GM21786 (cell line): ENCODE measurements at regions not wholly inside any gene's neighbourhood (a gene's known extent, or its start where the extent isn't known, plus 50 kb on each side); places are given as distances from the start of the nearest gene placed in this dataset.
A peak's percentile ranks its signal among the peaks of the same experiment; 100 is the strongest.

Experiments used
- ATAC-seq: cut with Tn5 transposase; IDR thresholded peaks from one replicate; pipeline ENCODE4 v1.9.1; 2021; ENCODE audit not compliant: unreplicated experiment

DNA sequence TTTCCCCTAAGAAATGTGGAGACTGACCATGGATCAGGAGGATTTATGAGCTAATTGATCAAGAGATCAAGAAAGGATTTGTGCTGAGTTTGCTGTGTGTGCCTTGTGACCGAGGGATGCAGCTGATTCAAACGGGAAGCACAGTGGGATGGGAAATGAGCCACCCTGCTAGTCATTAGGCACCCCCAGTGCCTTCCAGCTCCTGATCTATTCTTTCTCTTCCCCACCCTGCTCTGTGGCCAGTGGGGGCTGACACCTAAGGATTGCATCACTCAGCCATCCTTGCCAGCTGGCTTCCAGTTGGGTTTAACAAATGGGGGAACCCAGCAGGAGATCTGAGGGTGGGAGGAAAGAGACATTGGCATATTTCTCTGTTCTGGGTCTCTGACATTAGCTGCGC lies 132.2 kb upstream of the CXCR4 start:
- no peak for ATAC-seq

GRCh38 chr2:136248907-136249306 lies 131.0 kb upstream of the CXCR4 start:
- no peak for ATAC-seq

- ATAC-seq, result no peak
These were observed 130.3 kb upstream of the CXCR4 start for GRCh38 chr2:136248242-136248641.

DNA sequence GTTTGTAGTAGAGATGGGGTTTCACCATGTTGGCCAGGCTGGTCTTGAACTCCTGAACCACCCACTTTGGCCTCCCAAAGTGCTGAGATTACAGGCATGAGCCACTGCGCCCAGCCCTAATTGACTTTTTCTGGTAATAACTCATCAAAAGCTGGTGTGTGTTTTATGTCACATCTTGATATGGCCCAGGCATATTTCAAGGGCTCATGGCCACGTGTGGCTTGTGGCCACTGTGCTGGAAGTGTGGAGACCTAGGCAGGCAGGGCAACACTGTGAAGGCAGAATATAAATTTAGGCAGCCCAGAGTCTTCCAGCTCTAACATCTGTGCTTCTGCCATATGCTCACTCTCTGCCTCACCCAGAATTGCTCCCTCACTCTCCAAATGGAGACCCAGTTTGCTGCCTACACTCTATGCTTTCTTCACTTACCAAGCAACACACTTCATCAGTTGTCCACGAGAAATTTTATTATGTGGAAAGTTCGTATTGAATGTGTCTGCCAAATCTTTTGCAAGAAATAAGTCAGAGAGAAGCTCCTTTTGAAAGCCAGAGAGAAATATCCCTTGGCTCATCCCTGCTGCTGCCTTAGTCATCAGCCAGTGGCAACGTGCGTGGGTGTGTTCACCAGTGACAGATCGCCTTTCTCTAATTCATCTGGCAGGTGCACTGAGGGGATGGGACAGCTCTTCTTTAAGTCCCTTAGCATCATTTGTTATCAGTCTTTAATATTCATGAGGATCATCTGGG lies 129.4 kb upstream of the CXCR4 start:
- no peak for ATAC-seq

DNA sequence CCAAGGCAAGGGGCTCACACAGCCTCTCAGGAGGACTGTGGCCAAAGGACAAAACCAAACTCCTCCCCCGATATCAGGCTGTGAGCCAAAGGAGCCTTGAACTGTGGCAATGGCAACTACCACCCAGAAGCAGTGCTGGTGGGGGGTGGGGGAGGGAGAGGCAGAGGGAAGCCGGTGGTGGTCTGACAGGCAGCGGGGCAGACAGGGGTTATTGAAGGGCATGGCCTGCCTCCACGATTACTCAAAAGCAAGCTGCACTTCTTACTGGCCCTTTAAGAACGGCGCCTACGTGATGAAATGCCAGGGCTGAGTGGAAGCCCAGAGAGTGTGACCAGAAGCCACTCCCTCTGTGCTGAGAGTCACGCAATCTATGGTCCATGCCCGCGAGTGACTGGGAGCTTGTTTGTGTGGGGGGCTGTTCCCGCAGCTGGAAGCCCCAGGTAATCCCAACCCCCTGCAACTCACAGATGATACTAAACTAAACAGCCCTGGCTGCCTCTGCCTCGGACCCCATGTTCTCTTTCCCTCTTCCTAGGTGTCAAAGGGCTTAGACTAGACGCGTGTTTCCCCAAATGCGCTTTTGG lies 128.2 kb upstream of the CXCR4 start:
- ATAC-seq, result peak; percentile 69

DNA sequence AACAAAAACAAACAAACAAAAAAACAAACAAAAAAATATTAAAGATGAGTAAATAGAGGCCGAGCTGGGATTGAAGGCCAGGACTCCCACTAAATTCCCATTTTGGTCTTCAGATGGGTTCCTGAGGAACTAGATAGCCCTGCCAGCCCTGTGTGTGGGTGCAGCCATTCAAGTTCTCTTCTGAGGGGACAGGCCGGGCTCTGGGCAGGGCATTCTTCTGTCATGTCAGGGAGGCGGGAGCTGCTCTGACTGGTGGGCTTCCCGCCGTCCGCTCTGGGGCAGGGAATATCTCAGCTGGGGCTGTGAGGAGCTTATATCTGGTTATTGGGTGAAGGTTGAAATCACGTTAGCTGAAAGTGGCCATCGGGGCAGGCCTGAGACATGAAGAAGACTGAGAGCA lies 127.3 kb upstream of the CXCR4 start:
- ATAC-seq, result no peak

- no peak for ATAC-seq
These were observed 126.6 kb upstream of the CXCR4 start for GRCh38 chr2:136244536-136244885.

DNA sequence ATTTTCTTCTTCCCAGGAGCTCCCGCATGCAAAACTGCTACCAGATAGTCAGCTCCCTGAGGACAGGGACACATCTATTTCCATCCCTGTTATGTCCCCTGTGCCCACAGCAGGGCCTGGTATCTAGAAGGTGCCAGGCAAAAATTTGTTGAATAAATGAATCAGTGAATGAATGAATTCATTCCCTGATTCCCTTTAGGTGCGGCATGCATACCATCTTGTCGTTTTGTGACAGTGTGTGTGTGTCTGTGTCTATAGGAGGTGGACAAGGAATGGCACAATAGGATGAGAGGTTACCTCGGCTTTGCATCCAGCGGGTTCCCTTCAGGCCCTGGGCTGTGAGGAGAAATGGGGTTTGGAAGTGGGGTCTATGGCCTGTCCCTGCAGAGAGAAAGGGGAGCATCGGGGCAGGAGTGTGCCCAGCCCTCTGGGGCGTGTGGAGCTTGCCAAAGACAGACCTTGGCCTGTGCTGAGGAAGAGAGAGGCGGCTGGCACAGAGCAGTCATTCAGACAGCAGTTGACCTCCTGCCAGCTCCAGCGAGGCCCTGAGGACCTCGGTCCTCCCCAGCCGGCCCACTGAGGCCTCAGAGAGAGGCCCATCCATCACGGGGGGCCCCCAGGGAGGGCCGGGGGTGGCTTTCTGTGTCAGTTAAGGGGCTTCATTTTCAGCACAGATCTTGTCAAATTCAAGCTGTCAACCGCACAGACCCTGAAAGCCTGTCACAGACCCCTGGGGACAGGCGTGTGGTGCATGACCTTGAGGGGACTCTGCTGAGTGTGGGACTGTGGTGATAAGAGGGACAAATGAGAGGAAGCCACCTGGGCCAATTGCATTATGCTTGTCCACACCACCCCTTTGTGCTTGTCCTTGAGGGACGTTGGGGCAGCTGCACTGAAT lies 125.9 kb upstream of the CXCR4 start:
- no peak for ATAC-seq

DNA sequence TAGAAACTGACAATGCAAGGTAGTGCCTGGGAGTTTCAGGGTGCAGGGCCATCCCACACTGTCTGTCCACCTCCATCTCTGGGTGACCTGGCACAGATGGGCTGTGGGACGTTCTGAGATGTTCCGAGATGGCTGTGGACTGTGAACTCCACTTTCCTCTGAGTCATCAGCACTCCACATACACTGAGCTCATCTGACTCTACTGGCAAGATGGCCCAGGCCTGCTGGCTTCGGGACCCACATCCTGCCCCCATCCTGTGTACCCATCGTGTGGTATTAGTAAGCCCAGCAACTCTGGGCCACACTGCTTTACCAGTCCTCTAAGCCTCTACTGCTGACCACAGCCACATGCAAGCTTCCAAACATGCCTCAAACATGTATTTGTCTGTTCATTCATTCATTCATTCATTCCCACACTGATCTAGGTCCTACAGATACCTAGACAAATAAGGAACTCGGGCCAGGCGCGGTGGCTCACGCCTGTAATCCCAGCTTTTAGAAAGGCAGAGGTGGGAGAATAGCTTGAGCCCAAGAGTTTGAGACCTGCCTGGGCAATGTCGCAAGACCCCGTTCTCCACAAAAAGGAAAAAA lies 124.8 kb upstream of the CXCR4 start:
- no peak for ATAC-seq

- no peak for ATAC-seq
These were observed 124.2 kb upstream of the CXCR4 start for GRCh38 chr2:136242100-136242499.

DNA sequence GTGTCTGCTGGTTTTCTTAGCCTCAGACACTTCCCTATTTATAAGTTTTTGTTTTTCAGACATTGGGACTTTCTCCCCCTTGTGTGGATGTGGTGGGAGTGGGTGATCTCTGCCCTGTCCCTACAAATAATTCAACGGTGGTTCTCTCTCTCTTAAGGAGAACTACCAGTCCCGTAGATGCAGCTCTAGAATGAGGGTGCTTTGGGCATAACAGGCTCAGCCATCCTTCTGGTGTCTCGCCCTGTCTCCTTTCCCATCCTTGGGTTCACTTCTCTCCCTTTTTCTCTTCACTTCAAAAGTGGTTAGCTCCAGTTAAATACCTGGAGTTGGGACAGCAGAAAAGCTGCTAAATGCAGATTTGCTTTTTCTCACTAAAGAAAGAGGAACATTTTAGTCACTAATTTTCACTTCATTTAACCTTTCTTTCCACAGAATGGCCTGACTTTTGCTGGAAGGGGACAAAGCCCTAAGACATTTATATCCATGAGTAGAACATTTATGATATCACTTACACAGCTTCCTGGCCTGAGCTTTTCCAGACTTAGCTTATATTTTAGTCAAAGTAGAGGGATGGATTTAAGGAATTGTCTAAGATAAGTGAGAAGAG lies 121.2 kb upstream of the CXCR4 start:
- no peak for ATAC-seq

DNA sequence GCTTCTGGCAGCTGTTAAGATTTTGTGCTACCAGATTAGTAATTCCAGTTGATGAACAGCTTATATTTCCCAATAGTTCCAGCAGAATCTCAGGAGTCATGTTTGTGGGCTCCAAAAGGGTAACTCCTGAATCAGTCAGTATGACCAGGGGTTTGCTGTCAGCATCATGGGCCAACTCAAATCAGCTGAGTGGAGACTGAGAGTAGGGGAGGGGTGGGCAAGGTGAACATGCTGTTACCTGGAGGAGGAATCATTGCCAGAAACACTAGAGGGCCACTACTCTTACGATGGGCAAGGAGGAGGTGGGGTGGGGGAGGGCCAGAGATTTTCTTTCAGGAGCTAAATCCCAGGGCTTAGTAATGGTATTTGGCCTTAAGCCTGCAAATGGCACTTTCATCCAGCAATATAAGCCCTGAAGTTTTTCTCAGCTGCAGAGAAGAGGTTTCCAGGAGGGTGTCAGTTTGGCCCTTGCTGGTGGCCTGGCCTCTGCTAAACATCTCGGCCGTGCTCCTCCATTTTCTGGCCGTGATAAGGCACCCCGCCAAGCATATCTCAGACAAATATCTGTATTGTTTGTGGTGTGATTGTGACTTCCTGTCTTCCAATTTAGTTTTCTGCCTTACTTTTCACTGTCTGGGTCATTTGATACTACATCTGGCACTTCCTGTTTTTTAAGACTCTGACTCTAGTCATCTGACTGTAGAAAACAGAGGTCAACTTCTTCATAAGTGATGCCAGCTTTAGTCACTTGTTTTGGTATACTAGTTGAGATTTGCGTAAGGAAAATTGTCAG lies 120.5 kb upstream of the CXCR4 start:
- ATAC-seq, result peak; percentile 91

- no peak for ATAC-seq
These were observed 118.1 kb upstream of the CXCR4 start for GRCh38 chr2:136236019-136236418.

DNA sequence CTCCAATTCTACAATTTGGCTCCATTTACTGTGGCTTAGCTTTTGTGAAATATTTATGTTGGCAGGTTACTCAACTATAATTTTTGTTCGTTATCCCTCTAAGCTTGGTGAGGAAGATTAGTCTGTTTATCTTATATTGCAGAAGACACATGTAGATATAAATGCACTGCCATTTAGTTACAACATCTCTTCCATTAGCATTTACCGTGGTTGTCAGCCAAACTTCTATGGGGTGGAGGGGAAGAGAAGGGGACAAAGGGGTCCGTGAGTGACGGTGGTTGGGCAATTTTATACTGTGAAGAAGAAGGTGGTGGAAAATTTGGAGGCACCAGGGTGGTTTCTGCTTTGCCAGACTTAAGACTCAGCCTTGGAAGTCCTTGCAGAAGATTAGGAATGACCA lies 117.6 kb upstream of the CXCR4 start:
- ATAC-seq, result no peak

- no peak for ATAC-seq
These were observed 116.3 kb upstream of the CXCR4 start for GRCh38 chr2:136234261-136234660.

- no peak for ATAC-seq
These were observed 115.3 kb upstream of the CXCR4 start for GRCh38 chr2:136233298-136233697.

DNA sequence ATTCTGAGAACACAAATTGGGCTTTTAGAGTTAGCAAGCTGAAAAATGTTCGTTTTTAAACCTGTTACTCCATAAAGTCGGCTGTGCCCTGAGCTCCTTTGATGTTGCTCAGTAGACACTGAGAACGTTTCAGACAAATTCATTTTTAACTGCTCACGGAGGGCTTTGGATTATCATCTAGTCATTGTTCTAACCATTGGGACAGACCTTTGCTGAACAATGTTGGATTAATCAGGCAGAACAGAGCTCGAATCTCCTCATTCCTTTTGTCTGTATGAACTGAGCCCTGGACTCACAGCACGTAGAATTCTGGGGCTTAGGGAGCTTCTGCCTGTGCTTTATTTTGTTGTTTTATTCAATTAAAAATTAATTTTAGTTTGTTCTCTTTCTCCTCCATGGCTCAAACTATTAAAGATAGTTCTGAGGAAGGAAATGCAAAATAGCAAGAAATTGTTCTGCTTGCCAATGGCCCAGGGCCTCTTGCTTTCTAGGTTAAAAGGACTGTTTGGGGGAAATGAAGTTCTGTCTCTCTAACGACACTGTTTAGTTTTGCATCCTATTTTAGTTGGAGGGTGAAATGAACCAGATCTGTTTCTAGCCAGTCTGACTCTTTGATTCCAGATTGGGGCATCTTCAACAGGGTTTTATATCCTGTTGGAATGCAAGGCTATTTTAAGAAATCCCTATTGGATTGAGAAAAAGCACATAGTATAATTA lies 114.7 kb upstream of the CXCR4 start:
- ATAC-seq, result no peak

- no peak for ATAC-seq
These were observed 112.5 kb upstream of the CXCR4 start for GRCh38 chr2:136230464-136230863.

DNA sequence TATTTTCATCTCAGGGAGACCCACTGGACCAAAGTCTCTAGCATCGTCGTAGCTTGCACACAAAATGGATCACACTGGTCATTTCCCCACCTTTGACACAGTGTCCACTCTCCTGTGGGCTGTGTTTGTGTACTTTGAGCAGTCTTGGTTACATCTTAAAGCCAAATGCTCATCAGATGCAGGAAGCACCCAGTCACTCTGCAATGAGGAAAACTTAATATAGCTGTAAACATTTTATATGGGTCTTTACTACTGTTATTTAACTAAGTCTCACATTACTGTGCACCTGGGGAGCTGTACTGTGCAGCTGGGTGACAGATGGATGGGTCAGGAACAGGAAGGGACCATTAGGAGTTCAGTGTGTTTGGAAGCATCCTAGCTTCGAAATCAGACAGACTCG lies 109.0 kb upstream of the CXCR4 start:
- no peak for ATAC-seq
